GM12878 (cell line): ENCODE measurements at regions not wholly inside any gene's neighbourhood (a gene's known extent, or its start where the extent isn't known, plus 50 kb on each side); places are given as distances from the start of the nearest gene placed in this dataset.

Source experiments
- ATAC-seq: fragments of 200-7000 bp; cut with Tn5 transposase; 3 replicates; pipeline ENCODE4 v1.9.1; 2020; ENCODE audit warnings: mild to moderate bottlenecking, moderate library complexity
- BruUV-seq: library from RNA; stranded (reverse); fragments of 400-500 nt; replicated peaks from 2 replicates; lab custom pipeline; 2021; lab: Mats Ljungman, UMichigan
- CTCF ChIA-PET: fragments of 300-600 bp; sonication (Branson Sonifier 250); formaldehyde crosslinking; extraction: SDS; loops from one replicate; lab custom pipeline; 2021; ENCODE audit warnings: inconsistent platforms; lab: Yijun Ruan, JAX
- POLR2A ChIA-PET: fragments of 350-600 bp; formaldehyde crosslinking; extraction: SDS; loops from one replicate; lab custom pipeline; 2021; ENCODE audit warnings: inconsistent platforms; lab: Charles Lee
- RAD21 ChIA-PET: fragments of 300-600 bp; sonication (Branson Sonifier 250); formaldehyde crosslinking; loops from one replicate; lab custom pipeline; 2023; ENCODE audit warnings: antibody characterized with exemption; ENCODE audit not compliant: unreplicated experiment; lab: Charles Lee
- SMC1A ChIA-PET: fragments of 300-600 bp; sonication (Branson Sonifier 250); formaldehyde crosslinking; loops from one replicate; lab custom pipeline; 2023; ENCODE audit not compliant: unreplicated experiment, uncharacterized antibody; lab: Charles Lee
- DNase-seq: peaks from one replicate; pipeline ENCODE4 v3.0.0-alpha.2; 2011; ENCODE audit warnings: low read depth, low spot score
- FAIRE-seq: peaks from 3 replicates; lab custom pipeline; 2011; peaks lifted over from hg19 to GRCh38; lab: Jason Lieb, UNC
- H2AFZ ChIP-seq: 2 replicates; pipeline ENCODE4 v1.6.0; 2011; ENCODE audit warnings: low read depth, low read length, control low read depth; ENCODE audit not compliant: control insufficient read depth
- H3K27ac ChIP-seq: 2 replicates; pipeline ENCODE4 v1.5.1; 2011; ENCODE audit warnings: control low read depth; ENCODE audit not compliant: control insufficient read depth, insufficient read depth
- H3K27me3 ChIP-seq, 2 experiments: replicated peaks in 1 of 2; 2 replicates each; pipeline versions ENCODE4 v1.6.0 to v1.6.1; 2011; ENCODE audit warnings: low read length in 1 of 2; ENCODE audit not compliant: control insufficient read depth in 2 of 2, insufficient read depth in 2 of 2
- H3K36me3 ChIP-seq, 2 experiments: 2 replicates each; pipeline ENCODE4 v1.5.1; 2011; ENCODE audit warnings: low read length in 1 of 2; ENCODE audit not compliant: control insufficient read depth in 2 of 2, insufficient read depth in 2 of 2
- H3K4me1 ChIP-seq: 2 replicates; pipeline ENCODE4 v1.6.1; 2011; ENCODE audit warnings: mild to moderate bottlenecking, low read length, moderate library complexity, mixed read lengths; ENCODE audit not compliant: control insufficient read depth, insufficient read depth
- H3K4me2 ChIP-seq: 2 replicates; pipeline ENCODE4 v1.6.0; 2011; ENCODE audit warnings: control low read depth; ENCODE audit not compliant: control insufficient read depth, insufficient read depth
- H3K4me3 ChIP-seq: fragments of 200-600 bp; sonication (generic); 2 replicates; pipeline ENCODE4 v1.5.1; 2016
- H3K79me2 ChIP-seq: 2 replicates; pipeline ENCODE4 v1.6.0; 2011; ENCODE audit warnings: low read length; ENCODE audit not compliant: control insufficient read depth, insufficient read depth
- H3K9ac ChIP-seq: 2 replicates; pipeline ENCODE4 v1.8.0; 2011; ENCODE audit warnings: low read length, control low read depth, mixed read lengths; ENCODE audit not compliant: control insufficient read depth, insufficient read depth
- H3K9me3 ChIP-seq: replicated peaks from 3 replicates; pipeline ENCODE4 v1.5.1; 2011; ENCODE audit warnings: mild to moderate bottlenecking, low read length; ENCODE audit not compliant: control insufficient read depth, insufficient read depth
- H4K20me1 ChIP-seq: 2 replicates; pipeline ENCODE4 v1.6.0; 2011; ENCODE audit not compliant: control insufficient read depth, insufficient read depth
- MAX ChIP-seq: IDR thresholded peaks from 2 replicates; pipeline ENCODE4 v1.6.1; 2012; ENCODE audit warnings: low read depth, low read length, improper control_type of control experiment
- RAD21 ChIP-seq: IDR thresholded peaks from 2 replicates; pipeline ENCODE4 v1.6.1; 2011; ENCODE audit warnings: mild to moderate bottlenecking, low read depth, low read length, moderate library complexity; ENCODE audit not compliant: insufficient read depth
- SMC3 ChIP-seq: IDR thresholded peaks from 2 replicates; pipeline ENCODE4 v1.6.1; 2011; ENCODE audit warnings: low read length, improper control_type of control experiment, borderline replicate concordance
- SREBF1 ChIP-seq: IDR thresholded peaks from 2 replicates; pipeline ENCODE4 v1.6.1; 2012; ENCODE audit warnings: mild to moderate bottlenecking, low read length
- ZZZ3 ChIP-seq: IDR thresholded peaks from 2 replicates; pipeline ENCODE4 v1.6.1; 2011; ENCODE audit warnings: low read depth; ENCODE audit not compliant: control insufficient read depth, insufficient read length
- WGBS: methylation state at CpG from one replicate; pipeline ENCODE4 v1.1.6; 2016; ENCODE audit warnings: low lambda C conversion rate; ENCODE audit not compliant: insufficient replicate concordance, insufficient coverage; ENCODE audit errors: missing lambda C conversion rate; 5-methylcytosine and 5-hydroxymethylcytosine counted together
- in situ Hi-C: fragments of 300-500 bp; cut with MboI; formaldehyde crosslinking; loops from 9 replicates; pipeline ENCODE4 v1.14.3; 2018; ENCODE audit warnings: mixed read lengths
- intact Hi-C: fragments of 100-400 bp; cut with micrococcal nuclease; formaldehyde crosslinking; loops from one replicate; pipeline ENCODE4 v1.14.2; 2022; ENCODE audit not compliant: unreplicated experiment
- TF ChIP-seq, protein P1 (sequence below), 3 experiments: IDR thresholded peaks in 2 of 3; conservative IDR thresholded peaks in 1 of 3; 2 replicates each; pipeline ENCODE4 v1.5.1; 2011; ENCODE audit warnings: low read depth in 3 of 3, low read length in 3 of 3, mild to moderate bottlenecking in 3 of 3, control low read depth in 2 of 3, moderate library complexity in 2 of 3, inconsistent platforms in 1 of 3, mixed read lengths in 1 of 3; ENCODE audit not compliant: control insufficient read depth in 2 of 3, insufficient read depth in 1 of 3; ENCODE audit errors: extremely low read depth in 1 of 3

DNA sequence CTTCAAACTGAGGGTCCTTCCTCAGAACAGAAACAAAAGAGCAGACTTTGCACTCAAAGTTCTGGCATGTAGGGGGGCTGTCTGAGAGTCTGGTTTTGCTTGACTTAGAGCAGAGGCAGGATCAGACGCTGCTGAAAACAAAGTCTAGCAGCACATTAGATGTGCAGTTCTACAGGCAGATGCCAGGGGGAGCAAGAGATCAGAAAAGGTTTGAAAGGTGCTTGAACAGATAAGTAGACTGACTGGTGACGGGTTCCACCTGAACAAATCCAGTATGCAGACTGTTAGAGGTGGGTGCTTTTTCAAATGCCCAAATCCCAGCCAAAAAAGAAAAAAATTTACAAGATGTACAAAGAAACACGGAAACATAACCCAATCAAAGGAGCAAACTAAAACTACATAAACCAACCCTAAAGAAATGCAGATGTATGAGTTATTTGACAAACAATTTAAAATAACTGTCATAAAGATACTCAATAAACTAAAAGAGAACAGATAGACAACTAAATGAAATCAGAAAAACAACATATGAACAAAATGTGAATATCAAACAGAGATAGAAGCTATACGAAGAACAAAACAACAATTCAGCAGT is 194.7 kb upstream of the FREM1 start:
- Histone ChIP-seq H3K36me3 (no peaks in the 10 kb centered on the region), H3K4me1 (no peaks in the 10 kb centered on the region), H2AFZ (no peak overlapping the region), H3K9me3 (no peaks in the 10 kb centered on the region), H3K4me2 (no peak overlapping the region), H4K20me1 (no peaks in the 10 kb centered on the region), H3K27ac (no peak overlapping the region), H3K79me2 (no peaks in the 10 kb centered on the region), H3K27me3 (no peaks in the 10 kb centered on the region), H3K9ac (no peak overlapping the region), H3K4me3 (no peak overlapping the region)
- in situ Hi-C loops: no loop called here
- DNase-seq: no peak
- ChIA-PET RAD21 (interaction anchor here (0.8 kb wide), 1 partner anchor 30 kb away, joined by 4 read pairs; no protein-coding TSS in a partner anchor), SMC1A (interaction anchor here (1.2 to 1.9 kb wide), 2 partner anchors 9 to 31 kb away, joined by 3 to 9 read pairs; no protein-coding TSS in a partner anchor), POLR2A (no interaction called here), CTCF (interaction anchor here (0.7 to 5.6 kb wide), 6 partner anchors 17 to 312 kb away, joined by 3 to 39 read pairs (median 3); no protein-coding TSS in a partner anchor)
- WGBS: 13% methylated on average over 4 of the region's 4 CpGs
- intact Hi-C loops: loop anchor here (1.0 to 10.0 kb wide), 3 partner anchors 30 to 500 kb away; no protein-coding TSS in a partner anchor
- peak; percentile 70 for FAIRE-seq
- TF ChIP-seq SMC3 (peak; percentile 64; the same call in 1 of the 2 replicates), ZZZ3 (no peak), RAD21 (peak; percentile 59), SREBF1 (no peak), MAX (no peak)
- TF ChIP-seq, protein P1, sequence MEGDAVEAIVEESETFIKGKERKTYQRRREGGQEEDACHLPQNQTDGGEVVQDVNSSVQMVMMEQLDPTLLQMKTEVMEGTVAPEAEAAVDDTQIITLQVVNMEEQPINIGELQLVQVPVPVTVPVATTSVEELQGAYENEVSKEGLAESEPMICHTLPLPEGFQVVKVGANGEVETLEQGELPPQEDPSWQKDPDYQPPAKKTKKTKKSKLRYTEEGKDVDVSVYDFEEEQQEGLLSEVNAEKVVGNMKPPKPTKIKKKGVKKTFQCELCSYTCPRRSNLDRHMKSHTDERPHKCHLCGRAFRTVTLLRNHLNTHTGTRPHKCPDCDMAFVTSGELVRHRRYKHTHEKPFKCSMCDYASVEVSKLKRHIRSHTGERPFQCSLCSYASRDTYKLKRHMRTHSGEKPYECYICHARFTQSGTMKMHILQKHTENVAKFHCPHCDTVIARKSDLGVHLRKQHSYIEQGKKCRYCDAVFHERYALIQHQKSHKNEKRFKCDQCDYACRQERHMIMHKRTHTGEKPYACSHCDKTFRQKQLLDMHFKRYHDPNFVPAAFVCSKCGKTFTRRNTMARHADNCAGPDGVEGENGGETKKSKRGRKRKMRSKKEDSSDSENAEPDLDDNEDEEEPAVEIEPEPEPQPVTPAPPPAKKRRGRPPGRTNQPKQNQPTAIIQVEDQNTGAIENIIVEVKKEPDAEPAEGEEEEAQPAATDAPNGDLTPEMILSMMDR (IDR thresholded peaks at IDR 0.05 in 2 of 3, conservative IDR thresholded peaks at IDR 0.05 in 1 of 3; ENCODE audit: control insufficient read depth in 2 of 3, extremely low read depth in 1 of 3, insufficient read depth in 1 of 3, low read depth in 3 of 3, low read length in 3 of 3): peak; percentile 59 to 78 (median 67)
- no TSS peak for BruUV-seq
- peak; percentile 86 for ATAC-seq
